ENCODE measurements at regions not wholly inside any gene's neighbourhood (a gene's known extent, or its start where the extent isn't known, plus 50 kb on each side); places are given as distances from the start of the nearest gene placed in this dataset.

DNA sequence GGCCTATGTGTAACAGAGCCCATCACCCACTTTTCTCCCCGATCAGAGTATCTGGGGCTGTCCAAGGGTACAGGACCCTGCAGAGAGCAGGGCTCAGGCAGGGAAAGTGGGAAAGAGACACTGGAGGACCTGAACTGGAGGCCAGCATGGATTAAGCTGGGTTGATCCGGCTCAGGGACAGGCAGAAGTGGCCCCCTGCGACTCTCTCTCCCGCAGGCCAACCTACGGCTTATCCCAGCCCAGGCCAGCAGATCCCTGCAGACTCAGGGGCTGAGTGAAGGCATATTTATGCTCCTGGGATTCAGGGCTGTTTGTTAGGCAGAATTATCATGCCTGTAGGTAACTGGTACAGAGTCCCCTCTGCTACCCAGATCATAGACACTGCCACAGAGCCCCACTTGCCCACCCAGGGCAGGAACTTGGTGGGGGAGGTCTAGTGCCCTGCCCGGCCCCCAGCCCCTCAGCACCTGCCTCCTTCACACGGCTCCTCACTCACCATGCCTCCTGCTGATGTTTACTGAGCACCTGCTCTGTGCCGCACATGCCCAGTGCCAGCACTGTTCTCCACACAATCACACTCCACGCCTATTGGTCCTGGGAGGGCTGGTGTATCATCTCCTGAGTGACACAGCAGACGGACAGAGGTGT is 87.3 kb downstream of the ADRA2C start:
- ATAC-seq (no peak), DNase-seq (no peak)
- Mint-ChIP-seq H3K27me3 (peaks cover 18% of the 10 kb centered on the region), H3K4me3 (no peak overlapping the region), H3K27ac (no peak overlapping the region), H3K36me3 (ENCODE audit: low read depth) (no peaks in the 10 kb centered on the region), H3K9me3 (peaks cover 4% of the 10 kb centered on the region), H3K4me1 (ENCODE audit: low read depth) (no peaks in the 10 kb centered on the region)
- TF ChIP-seq, protein P1, sequence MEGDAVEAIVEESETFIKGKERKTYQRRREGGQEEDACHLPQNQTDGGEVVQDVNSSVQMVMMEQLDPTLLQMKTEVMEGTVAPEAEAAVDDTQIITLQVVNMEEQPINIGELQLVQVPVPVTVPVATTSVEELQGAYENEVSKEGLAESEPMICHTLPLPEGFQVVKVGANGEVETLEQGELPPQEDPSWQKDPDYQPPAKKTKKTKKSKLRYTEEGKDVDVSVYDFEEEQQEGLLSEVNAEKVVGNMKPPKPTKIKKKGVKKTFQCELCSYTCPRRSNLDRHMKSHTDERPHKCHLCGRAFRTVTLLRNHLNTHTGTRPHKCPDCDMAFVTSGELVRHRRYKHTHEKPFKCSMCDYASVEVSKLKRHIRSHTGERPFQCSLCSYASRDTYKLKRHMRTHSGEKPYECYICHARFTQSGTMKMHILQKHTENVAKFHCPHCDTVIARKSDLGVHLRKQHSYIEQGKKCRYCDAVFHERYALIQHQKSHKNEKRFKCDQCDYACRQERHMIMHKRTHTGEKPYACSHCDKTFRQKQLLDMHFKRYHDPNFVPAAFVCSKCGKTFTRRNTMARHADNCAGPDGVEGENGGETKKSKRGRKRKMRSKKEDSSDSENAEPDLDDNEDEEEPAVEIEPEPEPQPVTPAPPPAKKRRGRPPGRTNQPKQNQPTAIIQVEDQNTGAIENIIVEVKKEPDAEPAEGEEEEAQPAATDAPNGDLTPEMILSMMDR (IDR thresholded peaks at IDR 0.05), result no peak
- intact Hi-C loops (cut with micrococcal nuclease), result no loop called here
- ChIA-PET POLR2A (no interaction called here), CTCF (no interaction called here)

DNA sequence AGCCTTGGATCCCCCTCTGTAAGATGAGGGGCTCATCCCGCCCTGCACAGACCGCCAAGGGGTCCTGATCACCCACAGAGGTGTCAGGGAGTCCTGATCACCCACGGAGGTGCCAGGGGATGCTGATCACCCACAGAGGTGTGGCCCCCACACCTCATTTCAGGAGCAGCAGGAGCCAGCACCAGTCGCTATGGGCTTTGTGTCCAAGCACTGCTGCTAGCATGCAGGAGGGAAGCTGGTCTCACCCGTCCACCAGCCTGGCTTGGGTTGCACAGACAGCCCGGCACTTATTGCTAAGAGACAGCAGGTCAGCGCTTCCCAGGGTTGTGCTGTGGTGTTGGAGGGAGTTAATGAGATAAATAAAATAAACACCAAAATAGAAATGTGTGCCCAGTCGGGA is 88.5 kb downstream of the ADRA2C start:
- ChIA-PET POLR2A (no interaction called here), CTCF (no interaction called here)
- H3K27me3 Mint-ChIP-seq, result peaks cover 15% of the 10 kb centered on the region
- ATAC-seq (no peak), DNase-seq (no peak)
- no peak overlapping the region for H3K27ac Mint-ChIP-seq
- intact Hi-C loops (cut with micrococcal nuclease), result no loop called here
- H3K4me1 Mint-ChIP-seq (ENCODE audit: low read depth), result no peaks in the 10 kb centered on the region
- no peaks in the 10 kb centered on the region for H3K36me3 Mint-ChIP-seq (ENCODE audit: low read depth)
- TF ChIP-seq, protein P1 (IDR thresholded peaks at IDR 0.05), result no peak
- H3K9me3 Mint-ChIP-seq, result peaks cover 2% of the 10 kb centered on the region
- H3K4me3 Mint-ChIP-seq, result no peak overlapping the region

DNA sequence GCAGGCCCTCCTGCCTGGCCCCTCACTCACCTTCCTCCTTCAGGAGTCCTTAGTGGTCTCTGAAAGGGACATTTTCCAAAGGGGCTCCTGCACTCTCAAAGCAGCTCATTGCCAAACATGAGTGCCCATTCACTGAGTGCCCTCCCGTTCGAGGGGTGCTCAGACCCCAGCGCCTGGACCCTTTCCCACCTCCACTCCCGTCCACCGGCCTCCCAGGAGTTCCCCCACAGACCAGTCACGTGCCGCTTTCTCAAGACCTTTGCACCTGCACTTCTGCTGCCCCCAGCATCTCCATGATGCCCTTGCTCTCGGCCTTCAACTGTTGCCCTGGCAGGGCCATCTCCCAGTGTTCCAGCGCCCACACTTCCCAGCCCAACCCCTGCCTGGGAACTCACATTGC is 89.5 kb downstream of the ADRA2C start:
- CTCF ChIA-PET, result no interaction called here
- no peak for DNase-seq
- ATAC-seq, result no peak
- Mint-ChIP-seq H3K36me3 (ENCODE audit: low read depth) (no peaks in the 10 kb centered on the region), H3K4me1 (ENCODE audit: low read depth) (no peaks in the 10 kb centered on the region), H3K27me3 (peaks cover 14% of the 10 kb centered on the region), H3K9me3 (peaks cover under 1% of the 10 kb centered on the region), H3K4me3 (no peak overlapping the region), H3K27ac (no peak overlapping the region)
- intact Hi-C loops (cut with micrococcal nuclease), result no loop called here
- POLR2A ChIA-PET, result no interaction called here
- TF ChIP-seq, protein P1 (IDR thresholded peaks at IDR 0.05), result no peak

GRCh38 chr4:3856604-3857204 is 90.5 kb downstream of the ADRA2C start:
- TF ChIP-seq, protein P1 (IDR thresholded peaks at IDR 0.05), result no peak
- Mint-ChIP-seq H3K9me3 (no peaks in the 10 kb centered on the region), H3K36me3 (ENCODE audit: low read depth) (no peaks in the 10 kb centered on the region), H3K27me3 (peaks cover 13% of the 10 kb centered on the region), H3K4me1 (ENCODE audit: low read depth) (no peaks in the 10 kb centered on the region), H3K4me3 (no peak overlapping the region), H3K27ac (no peak overlapping the region)
- no peak for DNase-seq
- intact Hi-C loops (cut with micrococcal nuclease), result no loop called here
- ChIA-PET CTCF (no interaction called here), POLR2A (no interaction called here)
- no peak for ATAC-seq

GRCh38 chr4:3857269-3857926 is 91.2 kb downstream of the ADRA2C start:
- Mint-ChIP-seq H3K4me1 (ENCODE audit: low read depth) (no peaks in the 10 kb centered on the region), H3K9me3 (no peaks in the 10 kb centered on the region), H3K36me3 (ENCODE audit: low read depth) (no peaks in the 10 kb centered on the region), H3K27me3 (peaks cover 13% of the 10 kb centered on the region), H3K27ac (no peak overlapping the region), H3K4me3 (no peak overlapping the region)
- intact Hi-C loops (cut with micrococcal nuclease), result no loop called here
- POLR2A ChIA-PET, result no interaction called here
- CTCF ChIA-PET, result no interaction called here
- TF ChIP-seq, protein P1 (IDR thresholded peaks at IDR 0.05), result no peak
- ATAC-seq (no peak), DNase-seq (no peak)
